ENCODE measurements at regions not wholly inside any gene's neighbourhood (a gene's known extent, or its start where the extent isn't known, plus 50 kb on each side); places are given as distances from the start of the nearest gene placed in this dataset.

- no peak for TF ChIP-seq CTCF (IDR thresholded peaks at IDR 0.05)
- TF ChIP-seq POLR2A (IDR thresholded peaks at IDR 0.05), result no peak
Observed at GRCh38 chr13:57858376-57858775, 226.8 kb downstream of the PCDH17 start.

Measured in Peyer's patch (tissue), 4 donors.